PC-9 (cell line): ENCODE measurements at regions not wholly inside any gene's neighbourhood (a gene's known extent, or its start where the extent isn't known, plus 50 kb on each side); places are given as distances from the start of the nearest gene placed in this dataset.

ENCODE experiments used
- BruUV-seq: library from RNA; stranded (reverse); fragments of 400-500 nt; replicated peaks from 2 replicates; lab custom pipeline; 2021; lab: Mats Ljungman, UMichigan
- CTCF ChIA-PET: fragments of 300-600 bp; sonication (Branson Sonifier 250); formaldehyde crosslinking; loops from one replicate; lab custom pipeline; 2022; ENCODE audit warnings: antibody characterized with exemption; lab: Charles Lee
- POLR2A ChIA-PET: fragments of 300-600 bp; sonication (Branson Sonifier 250); formaldehyde crosslinking; loops from one replicate; lab custom pipeline; 2022; ENCODE audit warnings: antibody characterized with exemption; ENCODE audit not compliant: unreplicated experiment; lab: Charles Lee
- DNase-seq, 2 experiments: peaks; one replicate each; pipeline versions ENCODE4 v3.0.0 to v3.0.0-alpha.2; 2015 to 2022; ENCODE audit warnings: mixed read lengths in 1 of 2
- H2AFZ ChIP-seq: fragments of 200-600 bp; sonication (generic); 2 replicates; pipeline ENCODE4 v1.8.1; 2017; ENCODE audit warnings: antibody characterized with exemption
- H3F3A ChIP-seq: fragments of 200-600 bp; sonication (generic); 2 replicates; pipeline ENCODE4 v1.8.1; 2017; ENCODE audit warnings: antibody characterized with exemption, mild to moderate bottlenecking, low read depth; ENCODE audit not compliant: insufficient read depth
- H3K27ac ChIP-seq: fragments of 200-600 bp; sonication (generic); 2 replicates; pipeline ENCODE4 v1.6.1; 2016; ENCODE audit warnings: mixed run types
- H3K27me3 ChIP-seq: fragments of 200-600 bp; sonication (generic); 2 replicates; pipeline ENCODE4 v1.6.1; 2016; ENCODE audit warnings: low read depth, mixed run types; ENCODE audit not compliant: insufficient read depth
- H3K36me3 ChIP-seq: fragments of 200-600 bp; sonication (generic); 2 replicates; pipeline ENCODE4 v1.6.1; 2016; ENCODE audit warnings: low read depth, mixed run types
- H3K4me1 ChIP-seq: fragments of 200-600 bp; sonication (generic); replicated peaks from 2 replicates; pipeline ENCODE4 v1.6.1; 2016; ENCODE audit warnings: mixed run types; ENCODE audit not compliant: insufficient read depth
- H3K4me2 ChIP-seq: fragments of 200-600 bp; sonication (generic); 2 replicates; pipeline ENCODE4 v1.6.1; 2017; ENCODE audit warnings: mixed run types
- H3K4me3 ChIP-seq: fragments of 200-600 bp; sonication (generic); 2 replicates; pipeline ENCODE4 v1.6.1; 2016; ENCODE audit warnings: mixed run types
- H3K79me2 ChIP-seq: fragments of 200-600 bp; sonication (generic); 2 replicates; pipeline ENCODE4 v1.6.1; 2017; ENCODE audit warnings: low read depth, mixed run types
- H3K9me2 ChIP-seq: fragments of 200-600 bp; sonication (generic); 2 replicates; pipeline ENCODE4 v1.8.1; 2017; ENCODE audit warnings: mild to moderate bottlenecking; ENCODE audit not compliant: insufficient read depth
- H3K9me3 ChIP-seq: fragments of 200-600 bp; sonication (generic); 2 replicates; pipeline ENCODE4 v1.8.1; 2016; ENCODE audit warnings: low read depth; ENCODE audit not compliant: insufficient read depth
- H4K20me1 ChIP-seq: fragments of 200-600 bp; sonication (generic); 2 replicates; pipeline ENCODE4 v1.8.1; 2017; ENCODE audit not compliant: insufficient read depth
- EZH2 ChIP-seq: fragments of 200-600 bp; sonication (generic); IDR thresholded peaks from 2 replicates; pipeline ENCODE4 v1.8.0; 2017; ENCODE audit warnings: antibody characterized with exemption, low read depth
- intact Hi-C: fragments of 100-400 bp; cut with micrococcal nuclease; formaldehyde crosslinking; loops from one replicate; pipeline ENCODE4 v1.10.0; 2022; ENCODE audit not compliant: unreplicated experiment
- TF ChIP-seq, protein P1 (sequence below): fragments of 200-600 bp; sonication (generic); conservative IDR thresholded peaks from 2 replicates; pipeline ENCODE4 v1.6.1; 2017; ENCODE audit warnings: mixed run types, antibody characterized with exemption, mild to moderate bottlenecking, moderate library complexity

DNA sequence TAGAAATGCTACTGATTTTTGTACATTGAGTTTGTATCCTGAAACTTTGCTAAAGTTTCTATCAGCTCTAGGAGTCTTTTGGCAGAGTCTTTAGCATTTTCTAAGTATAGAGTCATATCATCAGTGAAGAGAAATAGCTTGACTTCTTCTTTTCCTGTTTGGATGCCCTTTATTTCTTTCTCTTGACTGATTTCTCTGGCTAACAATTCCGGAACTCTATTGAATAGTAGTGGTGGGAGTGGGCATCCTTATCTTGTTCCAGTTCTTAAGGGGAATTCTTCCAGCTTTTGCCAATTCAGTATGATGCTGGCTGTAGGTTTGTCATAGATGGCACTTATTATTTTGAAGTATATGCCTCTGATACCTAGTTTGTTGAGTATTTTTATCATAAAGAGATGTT, 197.7 kb downstream of the AASDHPPT start:
- TF ChIP-seq, protein P1, sequence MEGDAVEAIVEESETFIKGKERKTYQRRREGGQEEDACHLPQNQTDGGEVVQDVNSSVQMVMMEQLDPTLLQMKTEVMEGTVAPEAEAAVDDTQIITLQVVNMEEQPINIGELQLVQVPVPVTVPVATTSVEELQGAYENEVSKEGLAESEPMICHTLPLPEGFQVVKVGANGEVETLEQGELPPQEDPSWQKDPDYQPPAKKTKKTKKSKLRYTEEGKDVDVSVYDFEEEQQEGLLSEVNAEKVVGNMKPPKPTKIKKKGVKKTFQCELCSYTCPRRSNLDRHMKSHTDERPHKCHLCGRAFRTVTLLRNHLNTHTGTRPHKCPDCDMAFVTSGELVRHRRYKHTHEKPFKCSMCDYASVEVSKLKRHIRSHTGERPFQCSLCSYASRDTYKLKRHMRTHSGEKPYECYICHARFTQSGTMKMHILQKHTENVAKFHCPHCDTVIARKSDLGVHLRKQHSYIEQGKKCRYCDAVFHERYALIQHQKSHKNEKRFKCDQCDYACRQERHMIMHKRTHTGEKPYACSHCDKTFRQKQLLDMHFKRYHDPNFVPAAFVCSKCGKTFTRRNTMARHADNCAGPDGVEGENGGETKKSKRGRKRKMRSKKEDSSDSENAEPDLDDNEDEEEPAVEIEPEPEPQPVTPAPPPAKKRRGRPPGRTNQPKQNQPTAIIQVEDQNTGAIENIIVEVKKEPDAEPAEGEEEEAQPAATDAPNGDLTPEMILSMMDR: no peak
- no peak for TF ChIP-seq EZH2

DNA sequence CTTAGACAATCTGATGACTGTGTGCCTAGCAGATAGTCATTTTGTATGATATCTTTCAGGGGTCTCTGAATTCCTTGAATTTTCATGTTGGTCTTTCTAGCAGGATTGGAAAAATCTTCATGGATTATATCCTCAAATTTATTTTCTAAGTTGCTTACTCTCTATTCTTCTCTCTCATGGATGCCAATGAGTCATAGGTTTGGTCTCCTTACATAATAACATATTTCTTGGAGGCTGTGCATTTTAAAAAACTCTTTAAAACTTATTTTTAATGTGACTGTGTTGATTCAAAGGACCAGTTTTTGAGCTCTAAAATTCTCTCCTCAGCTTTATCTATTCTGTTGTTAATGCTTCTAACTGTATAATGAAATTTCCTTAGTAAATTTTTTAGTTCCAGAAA, 198.7 kb downstream of the AASDHPPT start:
- POLR2A ChIA-PET: no interaction called here
- peaks cover 18% of the 10 kb centered on the region for H3K4me1 ChIP-seq
- H3K27ac ChIP-seq: no peak overlapping the region
- DNase-seq: no peak
- no peak overlapping the region for H2AFZ ChIP-seq
- no peak overlapping the region for H3K4me2 ChIP-seq
- H3K79me2 ChIP-seq: no peaks in the 10 kb centered on the region
- H3K27me3 ChIP-seq: no peaks in the 10 kb centered on the region
- H3K9me2 ChIP-seq: no peaks in the 10 kb centered on the region
- TF ChIP-seq EZH2: no peak
- TF ChIP-seq, protein P1: no peak
- H3K9me3 ChIP-seq: peaks cover 8% of the 10 kb centered on the region; the same call in 1 of the 2 replicates
- no peaks in the 10 kb centered on the region for H3F3A ChIP-seq
- H3K4me3 ChIP-seq: no peak overlapping the region
- H3K36me3 ChIP-seq: no peaks in the 10 kb centered on the region
- no TSS peak for BruUV-seq
- intact Hi-C loops: loop anchor here (10.0 kb wide), 1 partner anchor 699 kb away; no protein-coding TSS in a partner anchor
- CTCF ChIA-PET: no interaction called here
- no peaks in the 10 kb centered on the region for H4K20me1 ChIP-seq

More for the DNA sequence above, 197.7 kb downstream of the AASDHPPT start:
- no peak overlapping the region for H2AFZ ChIP-seq
- peaks cover 14% of the 10 kb centered on the region; the same call in 1 of the 2 replicates for H3K4me1 ChIP-seq
- CTCF ChIA-PET: interaction anchor here (0.7 kb wide), 1 partner anchor 114 kb away, joined by 4 read pairs; no protein-coding TSS in a partner anchor
- POLR2A ChIA-PET: no interaction called here
- DNase-seq: no peak
- H3K36me3 ChIP-seq: no peaks in the 10 kb centered on the region
- H3K9me3 ChIP-seq: no peaks in the 10 kb centered on the region
- intact Hi-C loops: loop anchor here (10.0 kb wide), 1 partner anchor 700 kb away; no protein-coding TSS in a partner anchor
- no peaks in the 10 kb centered on the region for H3F3A ChIP-seq
- no TSS peak for BruUV-seq
- no peak overlapping the region for H3K4me2 ChIP-seq
- H3K9me2 ChIP-seq: no peaks in the 10 kb centered on the region
- no peaks in the 10 kb centered on the region for H3K79me2 ChIP-seq
- H3K27me3 ChIP-seq: no peaks in the 10 kb centered on the region
- no peaks in the 10 kb centered on the region for H4K20me1 ChIP-seq
- H3K4me3 ChIP-seq: no peak overlapping the region
- no peak overlapping the region for H3K27ac ChIP-seq

DNA sequence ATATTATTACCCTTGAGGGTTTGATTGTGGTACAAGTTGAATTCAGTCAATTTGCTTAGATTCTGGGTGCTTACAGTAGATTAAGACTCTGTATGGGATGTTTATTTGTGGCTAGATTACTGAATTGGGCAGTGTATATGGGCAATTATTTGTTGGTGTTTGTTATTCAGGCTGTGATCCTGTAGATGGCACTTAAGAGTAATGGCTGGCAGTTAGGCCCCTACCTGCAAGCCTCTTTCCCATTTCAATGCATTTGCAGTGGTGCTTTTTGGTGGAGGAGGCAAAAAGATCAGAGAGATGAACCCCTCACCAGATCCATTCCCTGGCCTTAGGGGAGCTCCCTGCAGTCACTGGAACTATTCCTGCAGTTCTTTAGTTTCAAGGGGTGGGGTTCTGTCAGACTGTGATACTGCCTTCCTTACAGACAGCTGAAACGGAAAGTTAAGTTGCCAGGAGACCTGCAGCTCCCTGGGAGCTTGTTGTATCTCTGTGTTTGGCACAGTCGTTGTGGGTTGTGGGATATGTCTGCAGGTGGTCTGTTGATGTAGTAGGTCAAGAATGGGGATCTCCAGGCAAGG, 199.5 kb downstream of the AASDHPPT start:
- H3K9me2 ChIP-seq: no peaks in the 10 kb centered on the region
- H4K20me1 ChIP-seq: no peaks in the 10 kb centered on the region
- no peaks in the 10 kb centered on the region for H3K79me2 ChIP-seq
- POLR2A ChIA-PET: no interaction called here
- no peak overlapping the region for H3K4me2 ChIP-seq
- CTCF ChIA-PET: no interaction called here
- DNase-seq: peak; percentile 2 to 43
- no peaks in the 10 kb centered on the region for H3F3A ChIP-seq
- no peak for TF ChIP-seq EZH2
- TF ChIP-seq, protein P1: peak; percentile 69
- H2AFZ ChIP-seq: no peak overlapping the region
- no peaks in the 10 kb centered on the region for H3K27me3 ChIP-seq
- peaks cover 10% of the 10 kb centered on the region; the same call in 1 of the 2 replicates for H3K9me3 ChIP-seq
- intact Hi-C loops: loop anchor here (10.0 kb wide), 1 partner anchor 698 kb away; no protein-coding TSS in a partner anchor
- no TSS peak for BruUV-seq
- H3K4me3 ChIP-seq: no peak overlapping the region
- no peak overlapping the region for H3K27ac ChIP-seq
- H3K36me3 ChIP-seq: no peaks in the 10 kb centered on the region
- peaks cover 26% of the 10 kb centered on the region for H3K4me1 ChIP-seq
